ENCODE measurements at regions not wholly inside any gene's neighbourhood (a gene's known extent, or its start where the extent isn't known, plus 50 kb on each side); places are given as distances from the start of the nearest gene placed in this dataset.

GRCh38 chr5:126723643-126724042 is 53.3 kb upstream of the LMNB1 start:
- TF ChIP-seq ZNF274 (IDR thresholded peaks at IDR 0.05; ENCODE audit: low read depth, low read length) = no peak
- no peak for TF ChIP-seq YY1 (IDR thresholded peaks at IDR 0.05; ENCODE audit: insufficient read depth, insufficient read length)
